H1 (cell line): ENCODE measurements at regions not wholly inside any gene's neighbourhood (a gene's known extent, or its start where the extent isn't known, plus 50 kb on each side); places are given as distances from the start of the nearest gene placed in this dataset.

Experiments used
- CTCF ChIA-PET: fragments of 300-600 bp; sonication (Branson Sonifier 250); formaldehyde crosslinking; loops from one replicate; lab custom pipeline; 2021; ENCODE audit not compliant: partially characterized antibody; lab: Charles Lee
- POLR2A ChIA-PET: fragments of 300-600 bp; sonication (Branson Sonifier 250); formaldehyde crosslinking; loops from one replicate; lab custom pipeline; 2021; ENCODE audit warnings: inconsistent platforms; ENCODE audit not compliant: partially characterized antibody; lab: Charles Lee
- DNase-seq, 2 experiments: peaks; one replicate each; pipeline versions ENCODE4 v3.0.0 to v3.0.0-alpha.2; 2010 to 2022; ENCODE audit warnings: low spot score in 2 of 2, low read depth in 1 of 2, mixed read lengths in 1 of 2
- FAIRE-seq: peaks from 2 replicates; lab custom pipeline; 2011; peaks lifted over from hg19 to GRCh38; lab: Jason Lieb, UNC
- H2AFZ ChIP-seq: 2 replicates; pipeline ENCODE4 v1.8.1; 2012; ENCODE audit warnings: low read length, inconsistent platforms
- H2AK5ac ChIP-seq: 2 replicates; pipeline ENCODE4 v1.6.1; 2013; ENCODE audit warnings: low read depth, low read length
- H2BK120ac ChIP-seq: replicated peaks from 2 replicates; pipeline ENCODE3; 2013; ENCODE audit warnings: low read depth, low read length, inconsistent platforms
- H2BK12ac ChIP-seq: 2 replicates; pipeline ENCODE4 v1.6.1; 2013; ENCODE audit warnings: low read depth, low read length
- H2BK15ac ChIP-seq: 2 replicates; pipeline ENCODE4 v1.6.1; 2013; ENCODE audit warnings: low read length
- H2BK20ac ChIP-seq: 2 replicates; pipeline ENCODE4 v1.6.1; 2013; ENCODE audit warnings: low read length
- H2BK5ac ChIP-seq: 2 replicates; pipeline ENCODE4 v1.6.1; 2013; ENCODE audit warnings: low read depth, low read length
- H3K14ac ChIP-seq: 2 replicates; pipeline ENCODE4 v1.6.1; 2013; ENCODE audit warnings: inconsistent platforms; ENCODE audit not compliant: insufficient read length
- H3K18ac ChIP-seq: 2 replicates; pipeline ENCODE4 v1.6.1; 2013; ENCODE audit warnings: low read length; ENCODE audit errors: extremely low read depth
- H3K23ac ChIP-seq: 2 replicates; pipeline ENCODE4 v1.6.1; 2013; ENCODE audit warnings: inconsistent platforms; ENCODE audit not compliant: insufficient read length
- H3K23me2 ChIP-seq: 2 replicates; pipeline ENCODE4 v1.6.1; 2013; ENCODE audit warnings: low read depth, low read length
- H3K27ac ChIP-seq: 2 replicates; pipeline ENCODE4 v1.6.1; 2011; ENCODE audit warnings: low read depth, low read length, inconsistent platforms
- H3K27me3 ChIP-seq, 4 experiments: replicated peaks in 1 of 4; 1 replicate in 1 of 4; 2 replicates in 3 of 4; pipeline versions ENCODE4 v1.6.1 to v1.8.1; 2011 to 2013; ENCODE audit warnings: low read length in 3 of 4, mild to moderate bottlenecking in 3 of 4, inconsistent platforms in 2 of 4, mixed read lengths in 2 of 4, moderate library complexity in 1 of 4; ENCODE audit not compliant: control insufficient read depth in 3 of 4, insufficient read depth in 3 of 4; ENCODE audit errors: extremely low read depth in 1 of 4
- H3K36me3 ChIP-seq, 4 experiments: 2 replicates each; pipeline versions ENCODE4 v1.6.1 to v1.8.1; 2011 to 2013; ENCODE audit warnings: mild to moderate bottlenecking in 4 of 4, low read length in 3 of 4, moderate library complexity in 2 of 4, control low read depth in 1 of 4, inconsistent platforms in 1 of 4; ENCODE audit not compliant: insufficient read depth in 4 of 4, control insufficient read depth in 2 of 4
- H3K4ac ChIP-seq: replicated peaks from 2 replicates; pipeline ENCODE3; 2013; ENCODE audit warnings: low read length, low read depth, mixed read lengths, inconsistent platforms; ENCODE audit not compliant: insufficient read length
- H3K4me1 ChIP-seq, 4 experiments: replicated peaks in 1 of 4; 1 replicate in 1 of 4; 2 replicates in 3 of 4; pipeline versions ENCODE4 v1.6.1 to v1.8.1; 2011 to 2013; ENCODE audit warnings: low read length in 3 of 4, inconsistent platforms in 2 of 4, mixed read lengths in 1 of 4; ENCODE audit not compliant: insufficient read depth in 4 of 4, control insufficient read depth in 3 of 4
- H3K4me2 ChIP-seq, 2 experiments: 2 replicates each; pipeline versions ENCODE4 v1.6.1 to v1.8.1; 2011 to 2013; ENCODE audit warnings: low read depth in 2 of 2, low read length in 2 of 2, control low read depth in 1 of 2, inconsistent platforms in 1 of 2, mild to moderate bottlenecking in 1 of 2; ENCODE audit not compliant: insufficient read depth in 1 of 2
- H3K4me3 ChIP-seq, 4 experiments: fragments of 200-600, 300-600 bp in 1 of 4; sonication (generic), shearing (Covaris generic), sonication (Bioruptor Twin) in 1 of 4; 2 replicates each; pipeline versions ENCODE4 v1.5.1 to v1.8.1; 2011 to 2016; ENCODE audit warnings: low read length in 4 of 4, low read depth in 3 of 4, control low read depth in 2 of 4, inconsistent platforms in 2 of 4, mild to moderate bottlenecking in 2 of 4, mixed read lengths in 1 of 4, moderate library complexity in 1 of 4; ENCODE audit not compliant: insufficient read depth in 2 of 4; ENCODE audit errors: extremely low read depth in 1 of 4
- H3K56ac ChIP-seq: replicated peaks from 2 replicates; pipeline ENCODE3; 2013; ENCODE audit warnings: low read depth, mild to moderate bottlenecking, mixed read lengths, low read length, inconsistent platforms; ENCODE audit not compliant: insufficient read length
- H3K79me1 ChIP-seq: 2 replicates; pipeline ENCODE4 v1.6.1; 2013; ENCODE audit warnings: low read depth, low read length, control low read depth
- H3K79me2 ChIP-seq, 2 experiments: 2 replicates each; pipeline versions ENCODE4 v1.6.1 to v1.8.1; 2012 to 2013; ENCODE audit warnings: low read length in 2 of 2, mild to moderate bottlenecking in 2 of 2, inconsistent platforms in 1 of 2; ENCODE audit not compliant: insufficient read depth in 2 of 2, control insufficient read depth in 1 of 2
- H3K9ac ChIP-seq, 4 experiments: replicated peaks in 1 of 4; 1 replicate in 1 of 4; 2 replicates in 3 of 4; pipeline versions ENCODE4 v1.6.1 to v1.8.1; 2011 to 2013; ENCODE audit warnings: low read depth in 3 of 4, low read length in 3 of 4, control low read depth in 2 of 4, mild to moderate bottlenecking in 2 of 4, moderate library complexity in 2 of 4, inconsistent platforms in 1 of 4; ENCODE audit errors: extremely low read depth in 1 of 4
- H3K9me3 ChIP-seq, 2 experiments: 2 replicates each; pipeline versions ENCODE4 v1.6.1 to v1.8.1; 2012 to 2013; ENCODE audit warnings: mild to moderate bottlenecking in 2 of 2, moderate library complexity in 2 of 2, control low read depth in 1 of 2, inconsistent platforms in 1 of 2, low read depth in 1 of 2, low read length in 1 of 2, mixed read lengths in 1 of 2; ENCODE audit not compliant: insufficient read depth in 2 of 2
- H4K20me1 ChIP-seq, 2 experiments: replicated peaks in 1 of 2; 2 replicates each; pipeline versions ENCODE3 to v1.8.1; 2011 to 2013; ENCODE audit warnings: inconsistent platforms in 2 of 2, low read length in 2 of 2, mild to moderate bottlenecking in 1 of 2; ENCODE audit not compliant: insufficient read depth in 2 of 2, control insufficient read depth in 1 of 2
- H4K5ac ChIP-seq: 2 replicates; pipeline ENCODE4 v1.6.1; 2013; ENCODE audit warnings: low read length, low read depth, mixed read lengths, inconsistent platforms; ENCODE audit not compliant: insufficient read length
- H4K8ac ChIP-seq: 2 replicates; pipeline ENCODE4 v1.8.0; 2013; ENCODE audit warnings: mild to moderate bottlenecking, moderate library complexity, low read length, inconsistent platforms; ENCODE audit not compliant: insufficient read depth; ENCODE audit errors: extremely low read depth
- H4K91ac ChIP-seq: replicated peaks from 2 replicates; pipeline ENCODE3; 2013; ENCODE audit warnings: low read length, mixed read lengths, inconsistent platforms; ENCODE audit not compliant: insufficient read length
- BACH1 ChIP-seq: IDR thresholded peaks from 2 replicates; pipeline ENCODE4 v1.6.1; 2012; ENCODE audit warnings: low read length, improper control_type of control experiment
- CBX5 ChIP-seq: fragments of 300-800, 300-1000 bp; sonication (generic); IDR thresholded peaks from 2 replicates; pipeline ENCODE4 v1.7.1; 2016; ENCODE audit warnings: antibody characterized with exemption, low read length, low read depth
- CBX8 ChIP-seq: fragments of 300-800, 300-1000 bp; sonication (generic); IDR thresholded peaks from 2 replicates; pipeline ENCODE4 v1.7.1; 2016; ENCODE audit warnings: low read depth, low read length, borderline replicate concordance
- JUN ChIP-seq: IDR thresholded peaks from 2 replicates; pipeline ENCODE4 v1.6.1; 2011; ENCODE audit warnings: low read depth, mild to moderate bottlenecking, improper control_type of control experiment, low read length
- RAD21 ChIP-seq, 2 experiments: IDR thresholded peaks in 1 of 2; conservative IDR thresholded peaks in 1 of 2; 2 replicates each; pipeline ENCODE4 v1.6.1; 2011; ENCODE audit warnings: low read depth in 2 of 2, low read length in 2 of 2, improper control_type of control experiment in 1 of 2, inconsistent platforms in 1 of 2, mild to moderate bottlenecking in 1 of 2, moderate library complexity in 1 of 2
- RFX5 ChIP-seq: IDR thresholded peaks from 2 replicates; pipeline ENCODE4 v1.6.1; 2011; ENCODE audit warnings: low read depth, low read length, improper control_type of control experiment, borderline replicate concordance
- SAP30 ChIP-seq: fragments of 300-600 bp; sonication (generic); IDR thresholded peaks from 2 replicates; pipeline ENCODE4 v1.7.1; 2012; ENCODE audit warnings: low read length, moderate library complexity, mild to moderate bottlenecking, inconsistent platforms; ENCODE audit not compliant: insufficient read depth, insufficient replicate concordance
- TAF1 ChIP-seq: IDR thresholded peaks from 2 replicates; pipeline ENCODE4 v1.6.1; 2011; ENCODE audit warnings: mild to moderate bottlenecking, low read depth, low read length
- TCF12 ChIP-seq: IDR thresholded peaks from 2 replicates; pipeline ENCODE4 v1.6.1; 2011; ENCODE audit warnings: low read depth, mild to moderate bottlenecking, low read length
- WGBS, 2 experiments: shearing (Covaris generic) in 1 of 2; methylation state at CpG; one replicate each; pipeline versions ENCODE4 v1.1.6 to v1.1.7; 2013 to 2015; ENCODE audit warnings: low lambda C conversion rate in 2 of 2, mixed read lengths in 2 of 2, inconsistent platforms in 1 of 2, low coverage in 1 of 2, missing lambda C conversion rate in 1 of 2; ENCODE audit not compliant: insufficient replicate concordance in 2 of 2, insufficient coverage in 1 of 2, insufficient read length in 1 of 2; ENCODE audit errors: extremely low coverage in 1 of 2, missing lambda C conversion rate in 1 of 2; 5-methylcytosine and 5-hydroxymethylcytosine counted together

- no peaks in the 10 kb centered on the region for H3K36me3 ChIP-seq
- no peaks in the 10 kb centered on the region for H3K27me3 ChIP-seq
- no peak overlapping the region for H4K5ac ChIP-seq
These were observed 67.3 kb upstream of the TNP1 start for GRCh38 chr2:216927163-216927562.

More at GRCh38 chr2:216927163-216927562, 67.3 kb upstream of the TNP1 start:
- H3K14ac ChIP-seq: no peak overlapping the region
- H3K4ac ChIP-seq: no peak overlapping the region
- H2AK5ac ChIP-seq: no peak overlapping the region
- no peaks in the 10 kb centered on the region for H3K9me3 ChIP-seq
- H4K8ac ChIP-seq: no peak overlapping the region
- no peak overlapping the region for H4K91ac ChIP-seq
- no peak overlapping the region for H2AFZ ChIP-seq
- no peaks in the 10 kb centered on the region for H4K20me1 ChIP-seq
- no peak overlapping the region for H3K23ac ChIP-seq
- H3K4me2 ChIP-seq: no peak overlapping the region
- no peak overlapping the region for H2BK5ac ChIP-seq
- no peak overlapping the region for H2BK120ac ChIP-seq
- H3K18ac ChIP-seq: no peak overlapping the region
- no peaks in the 10 kb centered on the region for H3K79me1 ChIP-seq
- CTCF ChIA-PET: interaction anchor here (0.6 kb wide), 1 partner anchor 242 kb away, joined by 3 read pairs; no protein-coding TSS in a partner anchor
- H2BK12ac ChIP-seq: no peak overlapping the region
- POLR2A ChIA-PET: no interaction called here
- no peak overlapping the region for H3K9ac ChIP-seq
- FAIRE-seq: no peak
- no peak for DNase-seq
- no peak overlapping the region for H3K27ac ChIP-seq
- WGBS, 2 experiments: 78% methylated on average over 5 of the region's 5 CpGs; no CpG with 5 or more reads in 1 of the 2 experiments
- TF ChIP-seq RAD21 (IDR thresholded peaks at IDR 0.05 in 1 of 2, conservative IDR thresholded peaks at IDR 0.05 in 1 of 2; ENCODE audit: low read depth in 2 of 2, low read length in 2 of 2): no peak
- TF ChIP-seq RFX5: no peak
- no peak for TF ChIP-seq TCF12
- no peak for TF ChIP-seq CBX8
- no peak for TF ChIP-seq BACH1
- no peak for TF ChIP-seq TAF1
- no peak for TF ChIP-seq JUN
- TF ChIP-seq CBX5: no peak
- TF ChIP-seq SAP30: no peak
- peaks cover 0 to 2% (median 0%) of the 10 kb centered on the region in 4 experiments; a peak in 1 of 7 replicates for H3K4me1 ChIP-seq
- no peak overlapping the region for H3K56ac ChIP-seq
- H2BK15ac ChIP-seq: no peak overlapping the region
- H3K23me2 ChIP-seq: no peaks in the 10 kb centered on the region
- no peak overlapping the region for H3K4me3 ChIP-seq
- no peak overlapping the region for H2BK20ac ChIP-seq
- no peaks in the 10 kb centered on the region for H3K79me2 ChIP-seq
